GM21381 (cell line): ENCODE measurements at regions not wholly inside any gene's neighbourhood (a gene's known extent, or its start where the extent isn't known, plus 50 kb on each side); places are given as distances from the start of the nearest gene placed in this dataset.
A peak's percentile ranks its signal among the peaks of the same experiment; 100 is the strongest.
"Not testable (repeated sequence)": the region's sequence is repeated elsewhere in the genome, so short reads cannot be mapped to it uniquely, and the experiment has no call there.

Experiments
- ATAC-seq: cut with Tn5 transposase; IDR thresholded peaks from one replicate; pipeline ENCODE4 v1.9.1; 2021; ENCODE audit warnings: mild to moderate bottlenecking, moderate library complexity; ENCODE audit not compliant: unreplicated experiment

GRCh38 chr10:22158426-22158825 lies 59.4 kb downstream of the EBLN1 start:
- no peak for ATAC-seq

- ATAC-seq = no peak
Measured at GRCh38 chr10:22156750-22157149, 61.1 kb downstream of the EBLN1 start.

- no peak for ATAC-seq
Measured at GRCh38 chr10:22152403-22152802, 65.4 kb downstream of the EBLN1 start.

GRCh38 chr10:22150842-22151241 lies 67.0 kb downstream of the EBLN1 start:
- ATAC-seq = no peak

- ATAC-seq = no peak
Measured at GRCh38 chr10:22148961-22149360, 68.9 kb downstream of the EBLN1 start.

GRCh38 chr10:22145873-22146272 lies 71.9 kb downstream of the EBLN1 start:
- ATAC-seq = not testable (repeated sequence)

- ATAC-seq = no peak
Measured at GRCh38 chr10:22137542-22137941, 80.3 kb downstream of the EBLN1 start.

- no peak for ATAC-seq
Measured at GRCh38 chr10:22135591-22135990, 82.2 kb downstream of the EBLN1 start.

GRCh38 chr10:22133749-22134624 lies 83.8 kb downstream of the EBLN1 start:
- peak; percentile 57 for ATAC-seq

- ATAC-seq = not testable (repeated sequence)
Measured at GRCh38 chr10:22130824-22131223, 87.0 kb downstream of the EBLN1 start.

GRCh38 chr10:22129612-22130011 lies 88.2 kb downstream of the EBLN1 start:
- not testable (repeated sequence) for ATAC-seq

- ATAC-seq = not testable (repeated sequence)
Measured at GRCh38 chr10:22121181-22121580, 96.6 kb downstream of the EBLN1 start.

- ATAC-seq = not testable (repeated sequence)
Measured at GRCh38 chr10:22120072-22120471, 97.7 kb downstream of the EBLN1 start.

GRCh38 chr10:22119575-22119974 lies 98.2 kb downstream of the EBLN1 start:
- ATAC-seq = not testable (repeated sequence)

GRCh38 chr10:22111705-22112104 lies 106.1 kb downstream of the EBLN1 start:
- ATAC-seq = no peak

GRCh38 chr10:22111260-22111659 lies 106.6 kb downstream of the EBLN1 start:
- ATAC-seq = no peak

- ATAC-seq = no peak
Measured at GRCh38 chr10:22110761-22111160, 107.1 kb downstream of the EBLN1 start.

GRCh38 chr10:22105270-22105669 lies 101.7 kb upstream of the DNAJC1 start:
- no peak for ATAC-seq

GRCh38 chr10:22103701-22104470 lies 100.4 kb upstream of the DNAJC1 start:
- ATAC-seq = no peak

- ATAC-seq = no peak
Measured at GRCh38 chr10:22097696-22098095, 94.2 kb upstream of the DNAJC1 start.

GRCh38 chr10:22091260-22091659 lies 87.7 kb upstream of the DNAJC1 start:
- ATAC-seq = not testable (repeated sequence)

- ATAC-seq = no peak
Measured at GRCh38 chr10:22087402-22087738, 83.8 kb upstream of the DNAJC1 start.
